CD14-positive monocyte (primary cell): ENCODE measurements at regions not wholly inside any gene's neighbourhood (a gene's known extent, or its start where the extent isn't known, plus 50 kb on each side); places are given as distances from the start of the nearest gene placed in this dataset.

Experiments used
- DNase-seq, 3 donors: peaks; one replicate each; pipeline ENCODE4 v3.0.0-alpha.2; 2011 to 2022
- H2AFZ ChIP-seq: 2 replicates; pipeline ENCODE4 v1.6.0; 2012; ENCODE audit warnings: mild to moderate bottlenecking, low read depth, low read length, inconsistent platforms; ENCODE audit not compliant: insufficient read depth, poor library complexity, severe bottlenecking
- H3K27ac ChIP-seq, 2 donors: 1 replicate in 1 of 2; 2 replicates in 1 of 2; pipeline ENCODE4 v1.5.1; 2012 to 2013; ENCODE audit warnings: low read length in 2 of 2, control low read depth in 1 of 2, inconsistent platforms in 1 of 2, low read depth in 1 of 2, mild to moderate bottlenecking in 1 of 2
- H3K27me3 ChIP-seq, 2 donors: one replicate each; pipeline versions ENCODE4 v1.6.0 to v1.6.1; 2011 to 2013; ENCODE audit warnings: low read length in 2 of 2; ENCODE audit not compliant: control insufficient read depth in 2 of 2, insufficient read depth in 2 of 2
- H3K36me3 ChIP-seq, 2 donors: replicated peaks in 1 of 2; 1 replicate in 1 of 2; 2 replicates in 1 of 2; pipeline versions ENCODE4 v1.5.1 to v1.6.1; 2012 to 2013; ENCODE audit warnings: low read length in 2 of 2, control low read depth in 1 of 2, inconsistent platforms in 1 of 2, mild to moderate bottlenecking in 1 of 2; ENCODE audit not compliant: insufficient read depth in 2 of 2, control insufficient read depth in 1 of 2
- H3K4me1 ChIP-seq, 2 donors: 1 replicate in 1 of 2; 2 replicates in 1 of 2; pipeline versions ENCODE4 v1.5.1 to v1.6.1; 2012 to 2013; ENCODE audit warnings: low read length in 2 of 2, control low read depth in 1 of 2, inconsistent platforms in 1 of 2, mild to moderate bottlenecking in 1 of 2, moderate library complexity in 1 of 2; ENCODE audit not compliant: insufficient read depth in 2 of 2, control insufficient read depth in 1 of 2
- H3K4me2 ChIP-seq: replicated peaks from 2 replicates; pipeline ENCODE3; 2012; ENCODE audit warnings: low read length, moderate library complexity, mild to moderate bottlenecking; ENCODE audit not compliant: poor library complexity, severe bottlenecking; ENCODE audit errors: extremely low read depth
- H3K4me3 ChIP-seq, 3 experiments: fragments of 200-600 bp in 1 of 3; sonication (generic) in 1 of 3; replicated peaks in 1 of 3; 1 replicate in 2 of 3; 2 replicates in 1 of 3; pipeline ENCODE4 v1.5.1; 2011 to 2013; ENCODE audit warnings: low read length in 3 of 3, mild to moderate bottlenecking in 3 of 3, control low read depth in 2 of 3, low read depth in 2 of 3, inconsistent platforms in 1 of 3, moderate library complexity in 1 of 3
- H3K79me2 ChIP-seq: 2 replicates; pipeline ENCODE4 v1.6.0; 2012; ENCODE audit warnings: mild to moderate bottlenecking, control low read depth, inconsistent platforms, low read length, moderate library complexity; ENCODE audit not compliant: insufficient read depth
- H3K9ac ChIP-seq: 2 replicates; pipeline ENCODE4 v1.6.0; 2017; ENCODE audit warnings: low read length, mild to moderate bottlenecking; ENCODE audit not compliant: insufficient read depth, poor library complexity, severe bottlenecking
- H3K9me3 ChIP-seq, 2 donors: replicated peaks in 1 of 2; 1 replicate in 1 of 2; 2 replicates in 1 of 2; pipeline versions ENCODE4 v1.5.1 to v1.6.1; 2012 to 2013; ENCODE audit warnings: low read length in 2 of 2, control low read depth in 1 of 2; ENCODE audit not compliant: control insufficient read depth in 1 of 2, insufficient read depth in 1 of 2
- H4K20me1 ChIP-seq: 2 replicates; pipeline ENCODE4 v1.6.0; 2012; ENCODE audit warnings: mild to moderate bottlenecking, low read length, control low read depth, moderate library complexity; ENCODE audit not compliant: insufficient read depth
- H3K27ac Mint-ChIP-seq, 7 donors: one replicate each; pipeline ENCODE4 v1.8.0; 2020; ENCODE audit warnings: mild to moderate bottlenecking in 7 of 7, mixed read lengths in 7 of 7, moderate library complexity in 6 of 7, inconsistent platforms in 2 of 7
- H3K27me3 Mint-ChIP-seq, 3 donors: one replicate each; pipeline ENCODE4 v1.8.0; 2021 to 2022; ENCODE audit warnings: low read depth in 3 of 3, mild to moderate bottlenecking in 3 of 3, mixed read lengths in 3 of 3, moderate library complexity in 3 of 3, inconsistent platforms in 1 of 3
- H3K36me3 Mint-ChIP-seq, 2 donors: one replicate each; pipeline ENCODE4 v1.8.0; 2020; ENCODE audit warnings: mixed read lengths in 2 of 2, inconsistent platforms in 1 of 2, mild to moderate bottlenecking in 1 of 2
- H3K4me1 Mint-ChIP-seq: one replicate; pipeline ENCODE4 v1.8.0; 2020; ENCODE audit warnings: mild to moderate bottlenecking, mixed read lengths
- H3K4me3 Mint-ChIP-seq, 2 donors: one replicate each; pipeline ENCODE4 v1.8.0; 2020; ENCODE audit warnings: mild to moderate bottlenecking in 2 of 2, mixed read lengths in 2 of 2, moderate library complexity in 1 of 2
- H3K9me3 Mint-ChIP-seq, 7 donors: one replicate each; pipeline ENCODE4 v1.8.0; 2020 to 2022; ENCODE audit warnings: mixed read lengths in 7 of 7, mild to moderate bottlenecking in 6 of 7, moderate library complexity in 6 of 7, inconsistent platforms in 2 of 7
- CTCF ChIP-seq: fragments of 200-600 bp; IDR thresholded peaks from one replicate; pipeline ENCODE4 v1.8.0; 2022; ENCODE audit warnings: antibody characterized with exemption, mild to moderate bottlenecking
- WGBS: methylation state at CpG from one replicate; pipeline ENCODE4 v1.1.5; 2013; ENCODE audit warnings: missing lambda C conversion rate; ENCODE audit not compliant: insufficient coverage; 5-methylcytosine and 5-hydroxymethylcytosine counted together
- intact Hi-C, 2 donors: fragments of 100-400 bp; cut with micrococcal nuclease; formaldehyde crosslinking; loops; one replicate each; pipeline versions ENCODE4 v1.15.0 to v1.15.1; 2023

DNA sequence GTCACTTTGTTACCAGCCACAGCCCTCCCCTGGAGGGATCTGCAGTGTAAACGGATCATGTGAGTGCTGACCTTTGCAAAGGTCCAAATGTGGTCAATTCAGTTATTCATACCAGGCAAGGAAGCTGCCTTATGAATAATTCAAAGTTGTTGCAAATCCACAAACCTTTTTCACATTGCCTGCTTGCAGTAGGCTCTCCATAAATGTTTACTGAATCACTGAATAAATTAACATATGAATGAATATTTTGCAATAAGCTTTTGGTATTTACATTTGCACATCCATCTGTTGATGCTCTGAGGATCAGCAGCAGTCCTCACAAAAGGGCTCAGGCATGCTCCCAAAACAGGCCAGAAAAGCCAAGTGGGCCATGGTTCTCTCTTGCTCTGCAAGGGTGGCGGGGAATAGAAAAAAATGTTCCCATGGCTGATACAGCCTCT is 156.8 kb downstream of the VAPA start:
- DNase-seq: peak in 2 of 3 donors; percentile 8 to 23
- intact Hi-C loops: loop anchor here in 1 of 2 donors (10.0 kb wide), 1 partner anchor 56 kb away; no protein-coding TSS in a partner anchor
- peaks cover 40% of the 10 kb centered on the region for H3K4me1 Mint-ChIP-seq
- no peaks in the 10 kb centered on the region for H3K79me2 ChIP-seq
- H3K4me1 ChIP-seq: peaks cover 17 to 33% of the 10 kb centered on the region in 2 donors
- no peak overlapping the region for H3K4me3 ChIP-seq
- no peak for TF ChIP-seq CTCF
- no peaks in the 10 kb centered on the region for H4K20me1 ChIP-seq
- H3K27ac Mint-ChIP-seq: peak overlapping the region in 1 of 7 donors; percentile 39
- H3K9me3 Mint-ChIP-seq: peaks cover 0 to 3% (median 0%) of the 10 kb centered on the region in 7 donors
- WGBS: 69% methylated on average over 1 of the region's 2 CpGs
- H2AFZ ChIP-seq: no peak overlapping the region
- no peak overlapping the region for H3K9ac ChIP-seq
- no peak overlapping the region for H3K4me3 Mint-ChIP-seq
- H3K27me3 Mint-ChIP-seq: peaks cover 2 to 8% (median 3%) of the 10 kb centered on the region in 3 donors
- no peaks in the 10 kb centered on the region for H3K36me3 ChIP-seq
- H3K9me3 ChIP-seq: no peaks in the 10 kb centered on the region
- no peaks in the 10 kb centered on the region for H3K36me3 Mint-ChIP-seq
- no peaks in the 10 kb centered on the region for H3K27me3 ChIP-seq
- H3K4me2 ChIP-seq: no peak overlapping the region
- H3K27ac ChIP-seq: no peak overlapping the region

- Histone ChIP-seq H3K27me3 (no peaks in the 10 kb centered on the region), H3K79me2 (no peaks in the 10 kb centered on the region), H3K4me1 (peaks cover 17 to 41% of the 10 kb centered on the region in 2 donors), H3K4me3 (peak overlapping the region in 1 of 3 experiments; percentile 38), H3K4me2 (peak overlapping the region; percentile 50), H2AFZ (no peak overlapping the region), H3K9ac (no peak overlapping the region), H3K9me3 (no peaks in the 10 kb centered on the region), H3K27ac (peak overlapping the region in 1 of 2 donors; percentile 59), H4K20me1 (no peaks in the 10 kb centered on the region), H3K36me3 (no peaks in the 10 kb centered on the region)
- TF ChIP-seq CTCF: no peak
- H3K27me3 Mint-ChIP-seq: peaks cover 3 to 12% (median 3%) of the 10 kb centered on the region in 3 donors
- H3K4me1 Mint-ChIP-seq: peaks cover 51% of the 10 kb centered on the region
- 0% methylated on average over 1 of the region's 5 CpGs for WGBS
- peak overlapping the region in 5 of 7 donors; percentile 48 to 89 (median 58) for H3K27ac Mint-ChIP-seq
- peak; percentile 72 to 87 (median 87) for DNase-seq
- no peaks in the 10 kb centered on the region for H3K36me3 Mint-ChIP-seq
- peak overlapping the region; percentile 17 to 57 for H3K4me3 Mint-ChIP-seq
- intact Hi-C loops: loop anchor here in 1 of 2 donors (10.0 kb wide), 1 partner anchor 58 kb away; no protein-coding TSS in a partner anchor
- H3K9me3 Mint-ChIP-seq: peaks cover 0 to 3% (median 0%) of the 10 kb centered on the region in 7 donors
Observed at GRCh38 chr18:10072671-10073175, 158.9 kb downstream of the VAPA start.
